Right lobe of liver (tissue), 6 donors: ENCODE measurements at regions not wholly inside any gene's neighbourhood (a gene's known extent, or its start where the extent isn't known, plus 50 kb on each side); places are given as distances from the start of the nearest gene placed in this dataset.
"Not testable (repeated sequence)": the region's sequence is repeated elsewhere in the genome, so short reads cannot be mapped to it uniquely, and the experiment has no call there.

Experiments used
- ATAC-seq, 4 donors: fragments of 200-7000 bp; cut with Tn5 transposase; one replicate each; pipeline ENCODE4 v1.9.1; 2020; ENCODE audit warnings: mild to moderate bottlenecking in 4 of 4, moderate library complexity in 4 of 4
- DNase-seq, 3 donors: peaks; one replicate each; pipeline ENCODE4 v3.0.0-alpha.2; 2020
- H3K27ac ChIP-seq, 3 donors: fragments of 200-600 bp; one replicate each; pipeline ENCODE4 v1.8.0; 2022
- H3K27me3 ChIP-seq, 2 donors: fragments of 200-600 bp; one replicate each; pipeline ENCODE4 v1.8.0; 2022
- H3K36me3 ChIP-seq, 4 donors: fragments of 200-600 bp; sonication (generic) in 1 of 4; one replicate each; pipeline versions ENCODE4 v1.5.1 to v1.8.0; 2017 to 2022; ENCODE audit warnings: control low read depth in 1 of 4
- H3K4me1 ChIP-seq, 4 donors: fragments of 200-600 bp; sonication (generic) in 1 of 4; one replicate each; pipeline versions ENCODE4 v1.5.1 to v1.8.0; 2017 to 2022; ENCODE audit warnings: control low read depth in 1 of 4
- H3K4me3 ChIP-seq, 3 donors: fragments of 200-600 bp; one replicate each; pipeline ENCODE4 v1.8.0; 2022
- H3K9me3 ChIP-seq, 4 donors: fragments of 200-600 bp; sonication (generic) in 1 of 4; one replicate each; pipeline versions ENCODE4 v1.5.1 to v1.8.0; 2017 to 2022; ENCODE audit warnings: control low read depth in 1 of 4
- POLR2A ChIP-seq: fragments of 450-650 bp; IDR thresholded peaks from one replicate; pipeline ENCODE4 v1.6.1; 2017; ENCODE audit warnings: antibody characterized with exemption, mild to moderate bottlenecking
- WGBS: methylation state at CpG from one replicate; pipeline ENCODE4 v1.1.6; 2018; ENCODE audit warnings: low coverage, low lambda C conversion rate; ENCODE audit not compliant: insufficient coverage; ENCODE audit errors: missing lambda C conversion rate; 5-methylcytosine and 5-hydroxymethylcytosine counted together
- intact Hi-C, 2 donors: fragments of 100-400 bp; cut with DNase I; formaldehyde crosslinking; loops; one replicate each; pipeline versions ENCODE4 v1.11.2 to v1.14.1; 2022
- TF ChIP-seq, protein P1 (sequence below), 4 donors: fragments of 200-600 bp in 3 of 4; fragments of 450-650 bp in 1 of 4; IDR thresholded peaks; one replicate each; pipeline versions ENCODE4 v1.5.1 to v1.8.0; 2016 to 2022; ENCODE audit warnings: antibody characterized with exemption in 4 of 4, mild to moderate bottlenecking in 2 of 4
- donor health status: DM: no; HTN: yes; CAD: no.
- donor health status: DM: no; HTN: no; CAD: no.
- donor health status: DM: no; HTN: no; CAD: no.
- donor health status: DM: no; HTN: yes; CAD: no.
- donor health status: DM: no; HTN: yes; CAD: no.

DNA sequence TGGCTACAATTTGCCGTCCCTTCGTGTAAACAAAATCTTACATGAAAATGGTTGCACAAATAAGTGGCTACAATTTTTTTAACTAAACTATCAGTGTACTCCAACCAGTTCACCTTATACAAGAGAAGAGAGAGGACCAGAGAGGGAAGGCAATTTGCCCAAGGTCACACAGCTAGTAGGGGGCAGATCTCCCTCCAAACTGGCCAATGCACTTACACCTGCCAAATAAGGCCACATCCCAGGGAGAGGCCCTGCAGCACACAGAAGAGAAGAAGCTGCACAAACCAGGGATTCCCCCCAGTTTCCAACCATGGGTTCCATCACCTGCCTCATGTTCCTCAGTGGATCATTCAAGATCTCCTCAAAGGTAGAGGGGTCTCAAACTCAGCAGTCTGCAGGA is 349.9 kb downstream of the SOX9 start:
- Histone ChIP-seq H3K36me3 (no peaks in the 10 kb centered on the region), H3K4me3 (no peak overlapping the region), H3K27me3 (no peaks in the 10 kb centered on the region), H3K4me1 (no peaks in the 10 kb centered on the region), H3K9me3 (no peaks in the 10 kb centered on the region), H3K27ac (no peak overlapping the region)
- no peak for ATAC-seq
- TF ChIP-seq, protein P1, sequence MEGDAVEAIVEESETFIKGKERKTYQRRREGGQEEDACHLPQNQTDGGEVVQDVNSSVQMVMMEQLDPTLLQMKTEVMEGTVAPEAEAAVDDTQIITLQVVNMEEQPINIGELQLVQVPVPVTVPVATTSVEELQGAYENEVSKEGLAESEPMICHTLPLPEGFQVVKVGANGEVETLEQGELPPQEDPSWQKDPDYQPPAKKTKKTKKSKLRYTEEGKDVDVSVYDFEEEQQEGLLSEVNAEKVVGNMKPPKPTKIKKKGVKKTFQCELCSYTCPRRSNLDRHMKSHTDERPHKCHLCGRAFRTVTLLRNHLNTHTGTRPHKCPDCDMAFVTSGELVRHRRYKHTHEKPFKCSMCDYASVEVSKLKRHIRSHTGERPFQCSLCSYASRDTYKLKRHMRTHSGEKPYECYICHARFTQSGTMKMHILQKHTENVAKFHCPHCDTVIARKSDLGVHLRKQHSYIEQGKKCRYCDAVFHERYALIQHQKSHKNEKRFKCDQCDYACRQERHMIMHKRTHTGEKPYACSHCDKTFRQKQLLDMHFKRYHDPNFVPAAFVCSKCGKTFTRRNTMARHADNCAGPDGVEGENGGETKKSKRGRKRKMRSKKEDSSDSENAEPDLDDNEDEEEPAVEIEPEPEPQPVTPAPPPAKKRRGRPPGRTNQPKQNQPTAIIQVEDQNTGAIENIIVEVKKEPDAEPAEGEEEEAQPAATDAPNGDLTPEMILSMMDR (IDR thresholded peaks at IDR 0.05) = no peak
- no peak for TF ChIP-seq POLR2A
- intact Hi-C loops = no loop called here
- peak in 1 of 3 donors; percentile 2 for DNase-seq
- WGBS = no CpG with 5 or more reads among the region's 2 CpGs

DNA sequence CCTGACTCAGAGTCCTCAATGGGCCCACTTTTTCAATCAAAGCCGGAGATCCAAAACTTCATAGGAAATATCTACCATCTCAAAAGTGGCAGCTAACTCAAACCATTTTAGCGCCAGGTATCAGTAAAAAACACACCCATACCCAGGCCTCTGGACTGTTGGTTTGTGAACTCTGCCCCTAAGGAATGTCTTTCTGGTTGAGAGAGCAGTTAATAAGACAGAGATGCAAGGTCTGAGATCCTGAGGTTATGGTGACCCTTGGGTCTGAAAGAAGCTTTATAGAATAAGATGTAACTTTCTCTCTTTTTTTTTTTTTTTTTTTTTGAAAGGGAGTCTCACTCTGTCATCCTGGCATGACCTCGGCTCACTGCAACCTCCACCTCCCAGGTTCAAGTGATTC is 350.5 kb downstream of the SOX9 start:
- no peak for TF ChIP-seq POLR2A
- TF ChIP-seq, protein P1 (IDR thresholded peaks at IDR 0.05) = no peak
- no peak for ATAC-seq
- Histone ChIP-seq H3K27ac (no peak overlapping the region), H3K4me3 (no peak overlapping the region), H3K9me3 (no peaks in the 10 kb centered on the region), H3K4me1 (no peaks in the 10 kb centered on the region), H3K27me3 (no peaks in the 10 kb centered on the region), H3K36me3 (no peaks in the 10 kb centered on the region)
- intact Hi-C loops = no loop called here
- WGBS = 80% methylated on average over 2 of the region's 3 CpGs
- no peak for DNase-seq

DNA sequence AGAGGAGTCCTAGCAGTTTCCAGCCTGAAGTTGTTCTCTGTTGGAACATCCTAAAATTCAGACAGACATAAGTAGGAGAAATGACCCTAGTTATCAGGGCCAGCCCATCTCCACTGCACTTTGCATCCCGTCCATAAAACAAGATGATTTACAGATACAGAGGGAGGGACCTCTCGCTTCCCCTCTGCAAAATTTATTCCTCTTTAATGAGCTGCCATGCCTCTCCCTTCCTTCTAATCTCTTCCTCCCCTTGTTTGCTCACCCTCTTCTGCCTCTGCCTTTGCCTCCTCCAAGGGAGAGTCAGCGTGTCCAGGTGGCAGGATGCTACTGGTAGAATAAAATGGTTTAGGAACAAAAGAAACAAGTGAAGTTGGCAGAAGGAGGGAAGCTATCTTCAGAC is 351.3 kb downstream of the SOX9 start:
- DNase-seq (no peak), ATAC-seq (no peak)
- 56% methylated on average over 3 of the region's 3 CpGs for WGBS
- Histone ChIP-seq H3K27ac (no peak overlapping the region), H3K4me1 (no peaks in the 10 kb centered on the region), H3K36me3 (no peaks in the 10 kb centered on the region), H3K27me3 (no peaks in the 10 kb centered on the region), H3K4me3 (no peak overlapping the region), H3K9me3 (no peaks in the 10 kb centered on the region)
- TF ChIP-seq POLR2A = no peak
- TF ChIP-seq, protein P1 (IDR thresholded peaks at IDR 0.05) = no peak
- intact Hi-C loops = no loop called here

DNA sequence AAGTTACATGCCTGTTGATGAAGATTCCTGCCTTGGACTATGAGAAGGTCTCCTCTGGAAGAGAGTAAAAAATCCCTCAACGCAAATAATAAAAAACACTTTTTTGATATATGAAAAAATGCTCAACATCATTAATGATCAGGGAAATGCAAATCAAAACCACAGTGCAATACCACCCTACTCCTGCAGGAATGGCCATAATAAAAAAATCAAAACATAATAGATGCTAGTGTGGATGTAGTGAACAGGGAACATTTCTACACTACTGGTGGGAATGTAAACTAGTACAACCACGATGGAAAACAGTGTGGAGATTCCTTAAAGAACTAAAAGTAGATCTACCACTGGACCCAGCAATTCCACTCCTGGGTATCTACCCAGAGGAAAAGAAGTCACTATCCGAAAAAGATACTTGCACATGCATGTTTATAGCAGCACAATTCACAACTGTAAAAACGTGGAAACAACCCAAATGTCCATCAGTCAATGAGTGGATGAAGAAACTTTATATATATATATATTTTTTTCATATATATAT is 352.1 kb downstream of the SOX9 start:
- 66% methylated on average over 4 of the region's 4 CpGs for WGBS
- DNase-seq, H3K27ac ChIP-seq, H3K27me3 ChIP-seq, H3K4me1 ChIP-seq, intact Hi-C loops, H3K9me3 ChIP-seq, H3K36me3 ChIP-seq, ATAC-seq, H3K4me3 ChIP-seq: not testable (repeated sequence)

DNA sequence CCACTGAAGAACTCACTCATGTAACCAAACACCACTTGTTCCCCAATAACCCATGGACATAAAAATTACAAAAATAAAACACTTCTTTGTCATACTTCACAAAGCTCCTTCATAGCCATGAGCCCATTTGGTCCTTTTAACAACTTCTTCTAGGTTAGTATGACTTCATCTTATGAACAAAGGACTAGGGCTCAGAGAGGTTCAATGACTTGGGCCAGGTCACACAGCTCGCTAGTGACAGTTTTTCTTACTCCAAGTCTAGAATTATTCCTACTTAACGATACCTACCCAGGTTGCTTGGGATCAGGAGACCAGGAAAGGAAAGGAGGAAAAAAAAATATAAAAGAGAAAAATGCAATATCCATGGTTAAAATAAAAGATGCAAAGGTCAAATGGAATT is 353.4 kb downstream of the SOX9 start:
- intact Hi-C loops = no loop called here
- Histone ChIP-seq H3K36me3 (no peaks in the 10 kb centered on the region), H3K27me3 (no peaks in the 10 kb centered on the region), H3K4me1 (no peaks in the 10 kb centered on the region), H3K27ac (no peak overlapping the region), H3K4me3 (no peak overlapping the region), H3K9me3 (no peaks in the 10 kb centered on the region)
- no peak for ATAC-seq
- 83% methylated on average over 1 of the region's 2 CpGs for WGBS
- TF ChIP-seq POLR2A = no peak
- TF ChIP-seq, protein P1 (IDR thresholded peaks at IDR 0.05) = no peak
- DNase-seq = no peak
